Caco-2 (cell line): ENCODE measurements at regions not wholly inside any gene's neighbourhood (a gene's known extent, or its start where the extent isn't known, plus 50 kb on each side); places are given as distances from the start of the nearest gene placed in this dataset.

Experiments
- BruUV-seq: library from RNA; stranded (reverse); fragments of 400-500 nt; replicated peaks from 2 replicates; lab custom pipeline; 2021; lab: Mats Ljungman, UMichigan
- CTCF ChIA-PET: fragments of 300-600 bp; sonication (Branson Sonifier 250); formaldehyde crosslinking; loops from one replicate; lab custom pipeline; 2022; ENCODE audit warnings: antibody characterized with exemption; lab: Charles Lee
- POLR2A ChIA-PET: fragments of 300-600 bp; sonication (Branson Sonifier 250); formaldehyde crosslinking; loops from one replicate; lab custom pipeline; 2022; ENCODE audit warnings: antibody characterized with exemption; lab: Charles Lee
- DNase-seq, 2 experiments: peaks; one replicate each; pipeline versions ENCODE4 v3.0.0 to v3.0.0-alpha.2; 2020 to 2022
- H3K27me3 ChIP-seq: replicated peaks from 2 replicates; pipeline ENCODE4 v1.6.0; 2011; ENCODE audit warnings: low read length; ENCODE audit not compliant: control insufficient read depth, insufficient read depth
- H3K36me3 ChIP-seq: 2 replicates; pipeline ENCODE4 v1.5.1; 2011; ENCODE audit warnings: low read length; ENCODE audit not compliant: control insufficient read depth, insufficient read depth
- H3K4me1 ChIP-seq: fragments of 250-450 bp; sonication (Bioruptor Pico); 2 replicates; pipeline ENCODE4 v1.5.1; 2020; ENCODE audit warnings: mild to moderate bottlenecking
- H3K4me3 ChIP-seq: 2 replicates; pipeline ENCODE4 v1.5.1; 2011; ENCODE audit warnings: low read depth, mild to moderate bottlenecking, control low read depth, low read length
- H3K9me3 ChIP-seq: fragments of 250-450 bp; sonication (Bioruptor Pico); 2 replicates; pipeline ENCODE4 v1.5.1; 2020; ENCODE audit warnings: mild to moderate bottlenecking, moderate library complexity
- H3K27ac Mint-ChIP-seq: one replicate; pipeline ENCODE4 v1.8.0; 2022; ENCODE audit warnings: mixed read lengths; ENCODE audit not compliant: unreplicated experiment
- H3K27me3 Mint-ChIP-seq: one replicate; pipeline ENCODE4 v1.8.0; 2022; ENCODE audit warnings: mixed read lengths; ENCODE audit not compliant: insufficient read depth, unreplicated experiment
- H3K36me3 Mint-ChIP-seq: one replicate; pipeline ENCODE4 v1.8.0; 2022; ENCODE audit warnings: mild to moderate bottlenecking, mixed read lengths; ENCODE audit not compliant: insufficient read depth, unreplicated experiment
- H3K4me1 Mint-ChIP-seq: one replicate; pipeline ENCODE4 v1.8.0; 2022; ENCODE audit warnings: low read depth, mixed read lengths; ENCODE audit not compliant: unreplicated experiment
- H3K4me3 Mint-ChIP-seq: one replicate; pipeline ENCODE4 v1.8.0; 2022; ENCODE audit warnings: mild to moderate bottlenecking, moderate library complexity, mixed read lengths; ENCODE audit not compliant: unreplicated experiment
- H3K9me3 Mint-ChIP-seq: one replicate; pipeline ENCODE4 v1.8.0; 2022; ENCODE audit warnings: mixed read lengths; ENCODE audit not compliant: unreplicated experiment
- CTCF ChIP-seq, 2 experiments: fragments of 200-600 bp in 1 of 2; IDR thresholded peaks; 1 replicate in 1 of 2; 2 replicates in 1 of 2; pipeline versions ENCODE4 v1.5.1 to v1.8.0; 2011 to 2022; ENCODE audit warnings: antibody characterized with exemption in 1 of 2, control low read depth in 1 of 2, inconsistent platforms in 1 of 2, low read depth in 1 of 2, low read length in 1 of 2, mild to moderate bottlenecking in 1 of 2, moderate library complexity in 1 of 2; ENCODE audit not compliant: insufficient read depth in 1 of 2, severe bottlenecking in 1 of 2, unreplicated experiment in 1 of 2
- intact Hi-C: fragments of 100-400 bp; cut with micrococcal nuclease; formaldehyde crosslinking; loops from one replicate; pipeline ENCODE4 v1.10.0; 2022; ENCODE audit not compliant: unreplicated experiment

- no peak overlapping the region for H3K4me3 Mint-ChIP-seq
- Histone ChIP-seq H3K9me3 (no peaks in the 10 kb centered on the region), H3K4me1 (no peaks in the 10 kb centered on the region), H3K27me3 (no peaks in the 10 kb centered on the region), H3K4me3 (no peak overlapping the region), H3K36me3 (no peaks in the 10 kb centered on the region)
- CTCF ChIA-PET: no interaction called here
- H3K27ac Mint-ChIP-seq: no peak overlapping the region
- BruUV-seq: no TSS peak
- H3K36me3 Mint-ChIP-seq: no peaks in the 10 kb centered on the region
- H3K4me1 Mint-ChIP-seq: no peaks in the 10 kb centered on the region
- intact Hi-C loops: no loop called here
- no peak for DNase-seq
- peaks cover 4% of the 10 kb centered on the region for H3K27me3 Mint-ChIP-seq
- no peaks in the 10 kb centered on the region for H3K9me3 Mint-ChIP-seq
- no peak for TF ChIP-seq CTCF (IDR thresholded peaks at IDR 0.05; ENCODE audit: insufficient read depth in 1 of 2, low read depth in 1 of 2, low read length in 1 of 2, severe bottlenecking in 1 of 2, unreplicated experiment in 1 of 2)
- POLR2A ChIA-PET: no interaction called here
These were observed 649.0 kb downstream of the TMTC2 start for GRCh38 chr12:83335748-83336147.

- no peaks in the 10 kb centered on the region for H3K4me1 Mint-ChIP-seq
- intact Hi-C loops: no loop called here
- DNase-seq: no peak
- H3K4me3 Mint-ChIP-seq: no peak overlapping the region
- no peaks in the 10 kb centered on the region for H3K27me3 ChIP-seq
- H3K27me3 Mint-ChIP-seq: no peaks in the 10 kb centered on the region
- H3K27ac Mint-ChIP-seq: no peak overlapping the region
- no peaks in the 10 kb centered on the region for H3K4me1 ChIP-seq
- no peaks in the 10 kb centered on the region for H3K9me3 ChIP-seq
- ChIA-PET POLR2A (no interaction called here), CTCF (no interaction called here)
- no TSS peak for BruUV-seq
- no peaks in the 10 kb centered on the region for H3K9me3 Mint-ChIP-seq
- no peaks in the 10 kb centered on the region for H3K36me3 Mint-ChIP-seq
- no peak overlapping the region for H3K4me3 ChIP-seq
- TF ChIP-seq CTCF (IDR thresholded peaks at IDR 0.05; ENCODE audit: insufficient read depth in 1 of 2, low read depth in 1 of 2, low read length in 1 of 2, severe bottlenecking in 1 of 2, unreplicated experiment in 1 of 2): no peak
- H3K36me3 ChIP-seq: no peaks in the 10 kb centered on the region
These were observed 640.0 kb downstream of the TMTC2 start for GRCh38 chr12:83326666-83327065.

GRCh38 chr12:83323866-83324265 is 637.2 kb downstream of the TMTC2 start:
- Histone ChIP-seq H3K36me3 (no peaks in the 10 kb centered on the region), H3K4me1 (no peaks in the 10 kb centered on the region), H3K9me3 (no peaks in the 10 kb centered on the region), H3K4me3 (no peak overlapping the region), H3K27me3 (no peaks in the 10 kb centered on the region)
- Mint-ChIP-seq H3K27ac (no peak overlapping the region), H3K4me1 (no peaks in the 10 kb centered on the region), H3K36me3 (no peaks in the 10 kb centered on the region), H3K4me3 (no peak overlapping the region), H3K27me3 (no peaks in the 10 kb centered on the region), H3K9me3 (no peaks in the 10 kb centered on the region)
- ChIA-PET POLR2A (no interaction called here), CTCF (no interaction called here)
- intact Hi-C loops: no loop called here
- no peak for TF ChIP-seq CTCF (IDR thresholded peaks at IDR 0.05; ENCODE audit: insufficient read depth in 1 of 2, low read depth in 1 of 2, low read length in 1 of 2, severe bottlenecking in 1 of 2, unreplicated experiment in 1 of 2)
- BruUV-seq: no TSS peak
- no peak for DNase-seq
